Liver (tissue), 6 donors: ENCODE measurements at regions not wholly inside any gene's neighbourhood (a gene's known extent, or its start where the extent isn't known, plus 50 kb on each side); places are given as distances from the start of the nearest gene placed in this dataset.

ENCODE experiments used
- DNase-seq: peaks from one replicate; pipeline ENCODE4 v3.0.0-alpha.2; 2017; ENCODE audit warnings: low spot score
- H3K27ac ChIP-seq, 2 donors: one replicate each; pipeline ENCODE4 v1.7.0; 2013; ENCODE audit warnings: inconsistent platforms in 2 of 2, low read length in 2 of 2, control low read depth in 1 of 2, low read depth in 1 of 2, mild to moderate bottlenecking in 1 of 2
- H3K27me3 ChIP-seq, 4 donors: one replicate each; pipeline versions ENCODE4 v1.6.1 to v1.7.0; 2013; ENCODE audit warnings: low read length in 3 of 4, inconsistent platforms in 1 of 4, mild to moderate bottlenecking in 1 of 4, moderate library complexity in 1 of 4; ENCODE audit not compliant: control insufficient read depth in 4 of 4, insufficient read depth in 4 of 4
- H3K36me3 ChIP-seq, 4 donors: one replicate each; pipeline versions ENCODE4 v1.6.1 to v1.7.0; 2013; ENCODE audit warnings: low read length in 3 of 4, mild to moderate bottlenecking in 3 of 4, low read depth in 1 of 4, moderate library complexity in 1 of 4; ENCODE audit not compliant: control insufficient read depth in 4 of 4, insufficient read depth in 3 of 4
- H3K4me1 ChIP-seq, 4 donors: one replicate each; pipeline versions ENCODE4 v1.6.1 to v1.7.0; 2013; ENCODE audit warnings: low read length in 3 of 4, mild to moderate bottlenecking in 3 of 4, moderate library complexity in 1 of 4; ENCODE audit not compliant: control insufficient read depth in 4 of 4, insufficient read depth in 4 of 4
- H3K4me3 ChIP-seq, 3 donors: one replicate each; pipeline versions ENCODE4 v1.6.1 to v1.7.0; 2013; ENCODE audit warnings: low read length in 3 of 3, control low read depth in 1 of 3, low read depth in 1 of 3, mild to moderate bottlenecking in 1 of 3
- H3K9ac ChIP-seq, 2 donors: one replicate each; pipeline ENCODE4 v1.7.0; 2013; ENCODE audit warnings: low read length in 2 of 2, mild to moderate bottlenecking in 2 of 2, moderate library complexity in 2 of 2, control low read depth in 1 of 2, low read depth in 1 of 2
- H3K9me3 ChIP-seq, 4 donors: one replicate each; pipeline versions ENCODE4 v1.6.1 to v1.7.0; 2013; ENCODE audit warnings: low read length in 3 of 4; ENCODE audit not compliant: control insufficient read depth in 4 of 4
- ATF3 ChIP-seq: IDR thresholded peaks from 2 replicates; pipeline ENCODE4 v1.6.1; 2016; ENCODE audit warnings: antibody characterized with exemption
- EGR1 ChIP-seq, 2 donors: IDR thresholded peaks; 2 replicates each; pipeline ENCODE4 v1.6.1; 2016 to 2018; ENCODE audit warnings: antibody characterized with exemption in 2 of 2, low read depth in 2 of 2
- FOXA1 ChIP-seq: IDR thresholded peaks from 2 replicates; pipeline ENCODE4 v1.6.1; 2016; ENCODE audit warnings: antibody characterized with exemption
- FOXA2 ChIP-seq: IDR thresholded peaks from 2 replicates; pipeline ENCODE4 v1.6.1; 2016; ENCODE audit warnings: antibody characterized with exemption
- GABPA ChIP-seq, 2 donors: IDR thresholded peaks in 1 of 2; conservative IDR thresholded peaks in 1 of 2; 2 replicates each; pipeline ENCODE4 v1.6.1; 2016; ENCODE audit warnings: antibody characterized with exemption in 2 of 2, mild to moderate bottlenecking in 1 of 2, moderate library complexity in 1 of 2
- HNF4A ChIP-seq, 2 donors: conservative IDR thresholded peaks; 2 replicates each; pipeline ENCODE4 v1.6.1; 2016; ENCODE audit warnings: antibody characterized with exemption in 2 of 2, mild to moderate bottlenecking in 2 of 2
- HNF4G ChIP-seq: IDR thresholded peaks from 2 replicates; pipeline ENCODE4 v1.6.1; 2016; ENCODE audit warnings: antibody characterized with exemption
- JUND ChIP-seq, 2 donors: IDR thresholded peaks; 2 replicates each; pipeline ENCODE4 v1.6.1; 2016; ENCODE audit warnings: antibody characterized with exemption in 2 of 2
- MAX ChIP-seq: IDR thresholded peaks from 2 replicates; pipeline ENCODE4 v1.6.1; 2016; ENCODE audit warnings: antibody characterized with exemption
- RAD21 ChIP-seq, 2 donors: IDR thresholded peaks; 2 replicates each; pipeline ENCODE4 v1.6.1; 2016; ENCODE audit warnings: antibody characterized with exemption in 2 of 2, mild to moderate bottlenecking in 2 of 2
- REST ChIP-seq: IDR thresholded peaks from 2 replicates; pipeline ENCODE4 v1.6.1; 2016; ENCODE audit warnings: antibody characterized with exemption, mild to moderate bottlenecking
- RXRA ChIP-seq, 2 donors: IDR thresholded peaks; 2 replicates each; pipeline ENCODE4 v1.6.1; 2017 to 2018; ENCODE audit warnings: antibody characterized with exemption in 2 of 2, mild to moderate bottlenecking in 1 of 2
- SP1 ChIP-seq: IDR thresholded peaks from 2 replicates; pipeline ENCODE4 v1.6.1; 2018; ENCODE audit warnings: antibody characterized with exemption, mild to moderate bottlenecking
- TAF1 ChIP-seq: conservative IDR thresholded peaks from 2 replicates; pipeline ENCODE4 v1.6.1; 2016; ENCODE audit warnings: antibody characterized with exemption, mild to moderate bottlenecking
- YY1 ChIP-seq: IDR thresholded peaks from 2 replicates; pipeline ENCODE4 v1.6.1; 2016; ENCODE audit warnings: antibody characterized with exemption, mild to moderate bottlenecking
- ZBTB33 ChIP-seq: IDR thresholded peaks from 2 replicates; pipeline ENCODE4 v1.6.1; 2016; ENCODE audit warnings: antibody characterized with exemption
- donor health status: healthy.
- donor health status: healthy.
- donor health status: healthy.

GRCh38 chr11:37124384-37124783 is 526.3 kb upstream of the RAG2 start (continued):
- TF ChIP-seq REST (no peak), FOXA2 (no peak), EGR1 (IDR thresholded peaks at IDR 0.05; ENCODE audit: low read depth in 2 of 2) (no peak), JUND (IDR thresholded peaks at IDR 0.05) (no peak), HNF4A (conservative IDR thresholded peaks at IDR 0.05) (no peak), TAF1 (no peak), FOXA1 (no peak), MAX (no peak), HNF4G (no peak), SP1 (no peak)

GRCh38 chr11:37115963-37116362 is 517.9 kb upstream of the RAG2 start:
- no peak overlapping the region for H3K4me3 ChIP-seq
- no peak overlapping the region for H3K27ac ChIP-seq
- no peak for TF ChIP-seq ATF3
- TF ChIP-seq REST: no peak
- TF ChIP-seq JUND (IDR thresholded peaks at IDR 0.05): no peak
- no peak for TF ChIP-seq MAX
- no peak for TF ChIP-seq EGR1 (IDR thresholded peaks at IDR 0.05; ENCODE audit: low read depth in 2 of 2)
- no peak for TF ChIP-seq RXRA (IDR thresholded peaks at IDR 0.05)
- no peak for TF ChIP-seq GABPA (IDR thresholded peaks at IDR 0.05 in 1 of 2, conservative IDR thresholded peaks at IDR 0.05 in 1 of 2)
- no peak for TF ChIP-seq TAF1
- TF ChIP-seq RAD21 (IDR thresholded peaks at IDR 0.05): no peak
- TF ChIP-seq FOXA2: no peak
- TF ChIP-seq YY1: no peak
- no peak for TF ChIP-seq FOXA1
- TF ChIP-seq ZBTB33: no peak
- H3K9me3 ChIP-seq: no peaks in the 10 kb centered on the region
- no peaks in the 10 kb centered on the region for H3K27me3 ChIP-seq
- H3K36me3 ChIP-seq: no peaks in the 10 kb centered on the region
- no peaks in the 10 kb centered on the region for H3K4me1 ChIP-seq
- no peak overlapping the region for H3K9ac ChIP-seq
- no peak for DNase-seq
